ENCODE measurements at regions not wholly inside any gene's neighbourhood (a gene's known extent, or its start where the extent isn't known, plus 50 kb on each side); places are given as distances from the start of the nearest gene placed in this dataset.

GRCh38 chr14:76294876-76295275, 81.1 kb upstream of the ESRRB start:
- TF ChIP-seq CTCF (IDR thresholded peaks at IDR 0.05) (no peak), POLR2A (IDR thresholded peaks at IDR 0.05) (no peak)

Data from lower leg skin (tissue), 3 donors.